HG03457 (cell line): ENCODE measurements at regions not wholly inside any gene's neighbourhood (a gene's known extent, or its start where the extent isn't known, plus 50 kb on each side); places are given as distances from the start of the nearest gene placed in this dataset.
"Not testable (repeated sequence)": the region's sequence is repeated elsewhere in the genome, so short reads cannot be mapped to it uniquely, and the experiment has no call there.

Experiments
- ATAC-seq: cut with Tn5 transposase; IDR thresholded peaks from one replicate; pipeline ENCODE4 v1.9.1; 2021; ENCODE audit warnings: moderate number of reproducible peaks; ENCODE audit not compliant: unreplicated experiment

- ATAC-seq, result no peak
These were observed 120.2 kb upstream of the MBNL1 start for GRCh38 chr3:152148579-152148978.

GRCh38 chr3:152149832-152150231 lies 118.9 kb upstream of the MBNL1 start:
- no peak for ATAC-seq

DNA sequence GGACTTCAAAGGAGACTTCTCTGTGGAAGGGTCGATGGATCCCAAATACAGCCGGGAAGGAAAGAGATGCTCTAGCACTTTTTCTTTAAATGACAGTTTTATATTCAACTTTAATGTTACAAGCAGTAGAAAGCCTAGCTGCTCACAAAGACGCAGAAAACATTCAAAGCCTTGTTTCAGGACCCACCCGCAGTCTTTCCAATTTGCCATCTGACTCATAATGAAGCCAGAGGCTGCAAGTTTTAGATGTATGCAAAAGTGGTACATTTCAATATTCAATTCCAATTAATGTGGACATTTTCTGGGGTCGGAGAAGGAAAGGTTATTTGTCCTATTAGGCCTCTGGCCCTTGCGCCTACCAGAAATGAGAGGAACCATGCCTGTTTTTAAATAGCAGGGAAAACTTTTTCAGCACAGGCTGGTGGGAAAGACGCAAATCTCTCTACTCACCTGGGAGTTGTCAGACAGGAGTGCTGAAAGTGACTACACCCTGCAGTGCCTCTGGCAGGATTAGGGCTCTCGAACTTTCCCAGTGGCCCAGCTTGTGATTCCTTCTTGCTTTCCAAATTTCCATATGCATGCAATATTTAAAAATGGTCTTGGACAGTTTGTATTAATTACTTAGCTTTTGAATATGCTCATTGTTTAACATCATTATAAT lies 117.4 kb upstream of the MBNL1 start:
- ATAC-seq, result no peak

GRCh38 chr3:152151877-152152765 lies 116.6 kb upstream of the MBNL1 start:
- not testable (repeated sequence) for ATAC-seq

GRCh38 chr3:152153115-152153514 lies 115.6 kb upstream of the MBNL1 start:
- ATAC-seq, result not testable (repeated sequence)

- ATAC-seq, result no peak
These were observed 113.3 kb upstream of the MBNL1 start for GRCh38 chr3:152155246-152156020.

- no peak for ATAC-seq
These were observed 111.8 kb upstream of the MBNL1 start for GRCh38 chr3:152156880-152157279.

GRCh38 chr3:152157337-152157736 lies 111.4 kb upstream of the MBNL1 start:
- ATAC-seq, result no peak

- ATAC-seq, result no peak
These were observed 109.4 kb upstream of the MBNL1 start for GRCh38 chr3:152159328-152159727.

DNA sequence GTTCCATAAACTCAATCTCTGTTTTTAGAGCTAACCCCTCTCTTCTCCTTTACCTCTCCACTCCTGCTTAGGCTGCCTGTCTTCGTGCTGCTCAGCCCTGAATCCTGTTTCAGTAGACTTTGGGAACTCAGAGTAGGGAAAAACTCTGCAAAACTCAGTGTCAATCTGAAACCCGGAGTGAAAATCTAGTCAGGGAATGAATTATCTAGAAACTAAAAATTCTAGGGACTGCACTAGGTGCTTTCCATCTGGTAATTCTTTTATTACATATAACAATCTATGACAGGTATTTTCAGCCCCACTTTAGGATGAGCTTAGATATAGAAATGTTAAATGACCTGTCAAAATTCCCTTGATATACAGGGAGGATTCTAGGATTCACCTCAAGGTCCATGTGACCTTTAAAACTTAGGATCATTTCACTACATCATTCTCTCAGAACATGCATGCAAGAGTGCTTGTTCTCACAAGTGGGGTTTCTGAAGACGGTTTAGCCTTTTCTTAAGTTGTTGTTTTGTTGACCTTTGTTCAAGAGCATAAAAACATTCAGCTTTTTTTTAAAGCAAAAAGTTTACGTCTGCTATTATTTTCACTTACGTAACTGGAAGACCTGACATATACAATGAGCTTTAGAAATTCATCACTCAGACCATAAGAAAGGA lies 108.2 kb upstream of the MBNL1 start:
- ATAC-seq, result no peak

DNA sequence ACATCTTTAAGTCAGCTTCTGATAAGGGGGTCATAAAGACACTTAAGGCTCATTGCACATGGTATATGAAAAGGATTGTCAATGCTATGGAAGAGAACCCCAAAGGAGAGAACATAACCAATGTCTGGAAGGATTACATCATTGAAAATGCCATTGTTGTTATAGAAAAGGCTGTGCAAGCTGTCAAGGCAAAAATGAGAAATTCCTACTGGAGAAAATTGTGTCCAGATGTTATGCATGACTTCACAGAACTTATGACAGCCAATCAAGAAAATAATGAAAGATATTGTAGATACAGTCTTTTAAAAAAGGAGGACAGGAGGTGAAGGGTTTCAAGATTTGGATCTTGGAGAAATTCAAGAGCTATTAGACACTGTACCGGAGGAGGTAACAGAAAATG lies 96.3 kb upstream of the MBNL1 start:
- no peak for ATAC-seq

DNA sequence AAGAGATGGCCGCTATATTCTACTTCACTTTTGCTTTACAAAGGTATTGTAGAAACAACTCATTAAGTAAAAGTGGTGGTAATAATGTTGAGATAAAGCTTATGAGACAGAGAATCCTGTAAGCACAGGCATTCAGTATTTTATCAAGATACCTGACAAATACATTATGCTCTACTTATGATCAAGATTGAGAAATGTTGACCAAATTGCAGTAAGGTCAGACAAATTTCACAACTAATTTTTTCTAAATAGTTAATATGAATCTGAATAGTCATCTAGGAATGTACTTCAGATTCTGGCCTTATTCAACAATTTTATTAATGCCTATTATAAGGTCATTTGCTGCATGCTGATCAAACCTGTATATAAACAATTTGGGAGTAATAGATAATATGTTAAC lies 95.1 kb upstream of the MBNL1 start:
- ATAC-seq, result no peak

- no peak for ATAC-seq
These were observed 93.7 kb upstream of the MBNL1 start for GRCh38 chr3:152174876-152175527.

DNA sequence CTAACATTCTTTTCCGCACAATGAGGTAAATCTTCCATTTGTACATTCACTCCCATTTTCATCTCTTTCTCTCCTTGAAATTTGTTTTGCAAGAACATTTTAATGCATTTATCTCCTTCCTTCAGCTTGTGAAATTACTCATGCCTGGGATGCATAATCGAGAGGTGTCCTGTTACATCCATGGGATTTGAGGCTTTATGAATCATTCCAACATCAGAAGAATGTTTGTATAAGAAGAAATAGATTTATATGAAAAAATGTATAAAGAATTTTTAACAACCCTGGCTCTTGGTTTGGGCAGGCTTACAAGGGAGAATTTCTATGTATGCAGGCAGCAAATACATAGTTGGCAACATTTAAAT lies 93.2 kb upstream of the MBNL1 start:
- ATAC-seq, result no peak

DNA sequence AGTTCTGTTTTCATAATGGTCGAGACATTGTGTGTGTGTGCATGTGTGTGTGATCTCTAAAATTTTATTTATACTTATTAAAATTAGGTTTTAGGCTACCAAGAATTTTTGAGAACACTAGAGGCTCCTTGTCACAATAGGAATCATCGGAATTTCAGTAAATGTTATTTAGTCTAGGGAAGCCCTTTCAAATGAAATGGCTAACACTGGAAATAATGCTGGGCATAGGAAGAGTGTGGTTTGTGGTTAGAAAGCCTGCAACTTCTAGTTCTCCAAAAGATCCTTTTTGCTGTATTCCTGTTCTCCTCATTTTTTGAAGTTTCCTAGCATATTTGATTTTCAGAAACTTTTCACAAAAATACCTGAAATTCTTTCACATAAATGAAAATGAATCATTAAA lies 92.5 kb upstream of the MBNL1 start:
- ATAC-seq, result no peak

GRCh38 chr3:152176998-152177397 lies 91.7 kb upstream of the MBNL1 start:
- ATAC-seq, result no peak

DNA sequence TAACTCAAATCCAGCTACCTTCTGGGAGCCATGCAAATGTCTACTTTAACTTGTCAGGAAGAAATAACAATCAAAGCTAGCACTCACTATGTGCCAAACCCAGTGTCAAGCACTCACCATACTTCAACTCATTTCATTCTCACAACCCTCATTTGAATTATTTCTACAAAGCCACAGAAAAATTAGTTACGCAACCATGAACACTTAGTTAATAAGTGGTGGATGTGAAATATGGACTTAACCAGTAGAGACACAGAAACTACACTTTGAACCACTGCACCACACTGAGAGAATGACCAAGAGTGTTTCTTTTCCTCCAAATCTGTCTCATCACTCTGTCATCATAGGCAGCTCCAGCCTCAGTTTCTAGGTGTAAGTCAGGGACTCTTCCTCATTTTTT lies 91.0 kb upstream of the MBNL1 start:
- ATAC-seq, result peak; percentile 97

- ATAC-seq, result no peak
These were observed 85.3 kb upstream of the MBNL1 start for GRCh38 chr3:152183473-152183872.

DNA sequence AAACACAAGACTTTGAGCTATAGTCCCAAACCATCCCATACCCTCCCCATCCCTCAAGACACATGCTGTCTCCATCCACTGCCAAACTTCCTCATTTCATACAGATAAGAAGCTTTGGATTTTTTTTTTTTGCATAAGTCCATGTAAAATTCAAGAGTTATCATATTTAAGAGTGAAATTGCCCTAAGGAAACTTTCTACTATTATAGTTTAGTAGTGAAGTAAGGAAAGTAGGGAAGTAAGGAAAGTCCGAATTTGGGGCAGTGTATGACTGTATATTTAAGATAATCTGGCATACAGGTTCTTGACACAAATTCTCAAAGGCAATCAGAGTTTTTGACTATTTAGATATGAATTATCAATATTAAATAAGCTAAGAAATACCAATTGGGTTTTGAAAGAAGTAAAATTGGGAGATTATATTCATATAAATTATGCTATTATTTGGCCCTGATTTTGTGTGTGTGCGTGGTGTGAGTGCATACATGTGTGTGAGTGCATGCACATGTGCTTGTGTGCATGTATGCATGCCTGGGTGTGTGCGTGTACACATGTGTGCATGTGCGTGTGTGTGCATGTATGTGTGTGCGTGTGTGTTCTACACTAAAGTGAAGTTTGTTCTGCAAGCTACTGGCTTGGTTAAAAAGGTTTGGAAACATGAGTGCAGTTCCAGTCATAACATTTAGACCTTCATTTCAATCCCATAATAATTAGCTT lies 83.6 kb upstream of the MBNL1 start:
- ATAC-seq, result no peak
